ENCODE measurements at regions not wholly inside any gene's neighbourhood (a gene's known extent, or its start where the extent isn't known, plus 50 kb on each side); places are given as distances from the start of the nearest gene placed in this dataset.

GRCh38 chr21:35748678-35749314 is 311.5 kb downstream of the SETD4 start:
- TF ChIP-seq CTCF (IDR thresholded peaks at IDR 0.05), result no peak
- no peak for TF ChIP-seq EP300 (IDR thresholded peaks at IDR 0.05)
- no peak for TF ChIP-seq POLR2A (IDR thresholded peaks at IDR 0.05)

Measured in tibial nerve (tissue), 4 donors.